HCT116 (cell line): ENCODE measurements at regions not wholly inside any gene's neighbourhood (a gene's known extent, or its start where the extent isn't known, plus 50 kb on each side); places are given as distances from the start of the nearest gene placed in this dataset.

ENCODE experiments used
- ZNF274 ChIP-seq: fragments of 200-500 bp; sonication (Bioruptor generic); IDR thresholded peaks from 2 replicates; pipeline ENCODE4 v1.6.1; 2014; ENCODE audit warnings: mild to moderate bottlenecking, low read depth, low read length, inconsistent platforms
- TF ChIP-seq, protein P1 (sequence below), 3 experiments: fragments of 200-600 bp in 1 of 3; sonication (generic) in 1 of 3; IDR thresholded peaks in 2 of 3; conservative IDR thresholded peaks in 1 of 3; 2 replicates each; pipeline ENCODE4 v1.5.1; 2012 to 2017; ENCODE audit warnings: low read depth in 2 of 3, low read length in 2 of 3, antibody characterized with exemption in 1 of 3, borderline replicate concordance in 1 of 3, control low read depth in 1 of 3, mild to moderate bottlenecking in 1 of 3, mixed read lengths in 1 of 3, mixed run types in 1 of 3, moderate library complexity in 1 of 3; ENCODE audit not compliant: insufficient read depth in 1 of 3

DNA sequence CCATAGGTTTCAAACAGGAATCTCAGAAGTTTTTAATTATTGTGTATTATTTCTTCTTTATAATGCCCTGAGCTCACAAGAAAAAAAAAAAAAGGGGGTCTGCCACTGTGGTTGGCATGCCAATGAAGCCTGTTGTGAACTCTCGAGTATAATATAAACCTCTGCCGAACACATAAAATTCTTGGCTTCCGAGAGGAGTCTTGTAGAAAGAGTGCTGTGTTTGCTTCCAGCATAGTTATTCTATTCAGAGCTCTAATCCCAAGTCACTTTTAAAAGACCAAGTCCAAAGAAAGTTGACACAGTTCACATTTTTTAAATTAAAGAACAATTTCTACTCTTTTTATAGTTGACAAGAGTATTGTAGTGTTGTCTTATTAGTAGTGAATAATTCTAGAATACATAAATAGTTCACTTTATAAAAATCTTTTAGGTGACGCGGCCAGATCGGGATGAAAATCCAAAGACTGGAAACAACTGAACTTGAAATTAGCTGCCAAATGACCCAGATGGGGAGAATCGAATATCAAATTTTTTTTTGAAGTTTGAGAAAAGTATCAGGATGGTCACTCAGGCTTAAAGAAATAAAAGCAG lies 293.2 kb downstream of the DUSP10 start:
- TF ChIP-seq, protein P1, sequence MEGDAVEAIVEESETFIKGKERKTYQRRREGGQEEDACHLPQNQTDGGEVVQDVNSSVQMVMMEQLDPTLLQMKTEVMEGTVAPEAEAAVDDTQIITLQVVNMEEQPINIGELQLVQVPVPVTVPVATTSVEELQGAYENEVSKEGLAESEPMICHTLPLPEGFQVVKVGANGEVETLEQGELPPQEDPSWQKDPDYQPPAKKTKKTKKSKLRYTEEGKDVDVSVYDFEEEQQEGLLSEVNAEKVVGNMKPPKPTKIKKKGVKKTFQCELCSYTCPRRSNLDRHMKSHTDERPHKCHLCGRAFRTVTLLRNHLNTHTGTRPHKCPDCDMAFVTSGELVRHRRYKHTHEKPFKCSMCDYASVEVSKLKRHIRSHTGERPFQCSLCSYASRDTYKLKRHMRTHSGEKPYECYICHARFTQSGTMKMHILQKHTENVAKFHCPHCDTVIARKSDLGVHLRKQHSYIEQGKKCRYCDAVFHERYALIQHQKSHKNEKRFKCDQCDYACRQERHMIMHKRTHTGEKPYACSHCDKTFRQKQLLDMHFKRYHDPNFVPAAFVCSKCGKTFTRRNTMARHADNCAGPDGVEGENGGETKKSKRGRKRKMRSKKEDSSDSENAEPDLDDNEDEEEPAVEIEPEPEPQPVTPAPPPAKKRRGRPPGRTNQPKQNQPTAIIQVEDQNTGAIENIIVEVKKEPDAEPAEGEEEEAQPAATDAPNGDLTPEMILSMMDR (IDR thresholded peaks at IDR 0.05 in 2 of 3, conservative IDR thresholded peaks at IDR 0.05 in 1 of 3; ENCODE audit: borderline replicate concordance in 1 of 3, insufficient read depth in 1 of 3, low read depth in 2 of 3, low read length in 2 of 3), result no peak
- TF ChIP-seq ZNF274, result no peak
